Tibial nerve (tissue), 4 donors: ENCODE measurements at regions not wholly inside any gene's neighbourhood (a gene's known extent, or its start where the extent isn't known, plus 50 kb on each side); places are given as distances from the start of the nearest gene placed in this dataset.

Experiments
- CTCF ChIP-seq, 5 experiments: fragments of 200-600 bp in 3 of 5; fragments of 450-650 bp in 2 of 5; sonication (generic) in 3 of 5; IDR thresholded peaks; one replicate each; pipeline ENCODE4 v1.5.1; 2016 to 2019; ENCODE audit warnings: antibody characterized with exemption in 5 of 5, mild to moderate bottlenecking in 3 of 5, moderate library complexity in 2 of 5
- EP300 ChIP-seq, 2 donors: sonication (generic); formaldehyde crosslinking; IDR thresholded peaks; one replicate each; pipeline ENCODE4 v1.6.1; 2017; ENCODE audit warnings: antibody characterized with exemption in 2 of 2, mild to moderate bottlenecking in 1 of 2

DNA sequence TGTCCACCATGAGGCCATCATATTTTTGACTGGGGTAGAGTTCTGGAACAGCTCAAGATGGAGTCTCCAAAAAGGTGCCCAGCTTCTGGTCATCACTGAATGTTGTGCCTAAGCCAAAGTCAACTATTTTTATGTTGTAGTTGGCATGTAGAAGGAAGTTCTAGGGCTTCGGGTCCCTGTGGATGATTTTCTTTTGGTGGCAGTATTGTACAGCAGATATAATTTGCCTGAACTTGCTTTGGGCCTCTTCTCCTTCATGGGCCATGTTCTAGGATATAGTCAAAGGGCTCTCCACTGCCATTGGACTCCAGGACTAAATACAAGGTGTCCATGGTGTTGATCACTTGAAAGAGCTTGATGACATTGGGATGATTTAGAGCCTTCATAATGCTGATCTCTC is 143.6 kb downstream of the SLC38A4 start:
- TF ChIP-seq CTCF (IDR thresholded peaks at IDR 0.05) (no peak), EP300 (IDR thresholded peaks at IDR 0.05) (no peak)
